T-helper 2 cell (primary cell): ENCODE measurements at regions not wholly inside any gene's neighbourhood (a gene's known extent, or its start where the extent isn't known, plus 50 kb on each side); places are given as distances from the start of the nearest gene placed in this dataset.
A peak's percentile ranks its signal among the peaks of the same experiment; 100 is the strongest.
"Not testable (repeated sequence)": the region's sequence is repeated elsewhere in the genome, so short reads cannot be mapped to it uniquely, and the experiment has no call there.

Experiments used
- DNase-seq, 5 experiments: peaks; one replicate each; pipeline versions ENCODE4 v3.0.0 to v3.0.0-alpha.2; 2012 to 2022

- DNase-seq = no peak
These were observed 1206.7 kb upstream of the ADGRL2 start for GRCh38 chr1:80594013-80594412.

- no peak for DNase-seq
These were observed 1207.5 kb upstream of the ADGRL2 start for GRCh38 chr1:80593197-80593596.

- DNase-seq = no peak
These were observed 1217.8 kb upstream of the ADGRL2 start for GRCh38 chr1:80582980-80583379.

GRCh38 chr1:80579055-80579454 lies 1221.7 kb upstream of the ADGRL2 start:
- DNase-seq = no peak

- DNase-seq = no peak
These were observed 1233.9 kb upstream of the ADGRL2 start for GRCh38 chr1:80566867-80567266.

- no peak for DNase-seq
These were observed 1234.6 kb upstream of the ADGRL2 start for GRCh38 chr1:80566123-80566522.

GRCh38 chr1:80565406-80565805 lies 1235.3 kb upstream of the ADGRL2 start:
- no peak for DNase-seq

GRCh38 chr1:80542231-80542630 lies 1258.5 kb upstream of the ADGRL2 start:
- no peak for DNase-seq

GRCh38 chr1:80540596-80540995 lies 1260.1 kb upstream of the ADGRL2 start:
- no peak for DNase-seq

GRCh38 chr1:80540149-80540548 lies 1260.6 kb upstream of the ADGRL2 start:
- no peak for DNase-seq

- DNase-seq = not testable (repeated sequence)
These were observed 1261.4 kb upstream of the ADGRL2 start for GRCh38 chr1:80539298-80539697.

- no peak for DNase-seq
These were observed 1264.3 kb upstream of the ADGRL2 start for GRCh38 chr1:80536461-80536860.

- DNase-seq = no peak
These were observed 1265.3 kb upstream of the ADGRL2 start for GRCh38 chr1:80535466-80535865.

- DNase-seq = no peak
These were observed 1266.0 kb upstream of the ADGRL2 start for GRCh38 chr1:80534606-80535360.

- DNase-seq = no peak
These were observed 1266.9 kb upstream of the ADGRL2 start for GRCh38 chr1:80533775-80534334.

GRCh38 chr1:80533093-80533492 lies 1267.6 kb upstream of the ADGRL2 start:
- no peak for DNase-seq

GRCh38 chr1:80531182-80531581 lies 1269.6 kb upstream of the ADGRL2 start:
- peak in 1 of 5 experiments; percentile 6 for DNase-seq

- DNase-seq = no peak
These were observed 1271.2 kb upstream of the ADGRL2 start for GRCh38 chr1:80529546-80529945.

GRCh38 chr1:80523861-80524260 lies 1276.9 kb upstream of the ADGRL2 start:
- DNase-seq = no peak

- not testable (repeated sequence) for DNase-seq
These were observed 1277.7 kb upstream of the ADGRL2 start for GRCh38 chr1:80523071-80523470.

GRCh38 chr1:80520949-80521348 lies 1279.8 kb upstream of the ADGRL2 start:
- no peak for DNase-seq

GRCh38 chr1:80517062-80517461 lies 1283.7 kb upstream of the ADGRL2 start:
- no peak for DNase-seq

GRCh38 chr1:80509965-80510522 lies 1290.7 kb upstream of the ADGRL2 start:
- no peak for DNase-seq

GRCh38 chr1:80506216-80506615 lies 1294.5 kb upstream of the ADGRL2 start:
- DNase-seq = no peak
